Endothelial cell (in vitro differentiated cells): ENCODE measurements at regions not wholly inside any gene's neighbourhood (a gene's known extent, or its start where the extent isn't known, plus 50 kb on each side); places are given as distances from the start of the nearest gene placed in this dataset.

Source experiments
- DNase-seq: peaks from one replicate; pipeline ENCODE4 v3.0.0; 2021; ENCODE audit warnings: low spot score
- H3K27ac Mint-ChIP-seq: one replicate; pipeline ENCODE4 v1.8.0; 2021; ENCODE audit warnings: mixed read lengths, inconsistent platforms; ENCODE audit not compliant: unreplicated experiment
- H3K27me3 Mint-ChIP-seq: one replicate; pipeline ENCODE4 v1.8.0; 2021; ENCODE audit warnings: mild to moderate bottlenecking, moderate library complexity, mixed read lengths, inconsistent platforms; ENCODE audit not compliant: unreplicated experiment
- H3K36me3 Mint-ChIP-seq: one replicate; pipeline ENCODE4 v1.8.0; 2021; ENCODE audit warnings: mild to moderate bottlenecking, low read depth, mixed read lengths, inconsistent platforms; ENCODE audit not compliant: unreplicated experiment
- H3K4me1 Mint-ChIP-seq: one replicate; pipeline ENCODE4 v1.8.0; 2021; ENCODE audit warnings: mild to moderate bottlenecking, mixed read lengths, inconsistent platforms; ENCODE audit not compliant: unreplicated experiment
- H3K4me3 Mint-ChIP-seq: one replicate; pipeline ENCODE4 v1.8.0; 2021; ENCODE audit warnings: mild to moderate bottlenecking, mixed read lengths, inconsistent platforms; ENCODE audit not compliant: unreplicated experiment
- H3K9me3 Mint-ChIP-seq: one replicate; pipeline ENCODE4 v1.8.0; 2021; ENCODE audit warnings: mixed read lengths, inconsistent platforms; ENCODE audit not compliant: unreplicated experiment
- CTCF ChIP-seq: fragments of 200-600 bp; sonication (generic); IDR thresholded peaks from one replicate; pipeline ENCODE4 v1.5.0; 2021; ENCODE audit warnings: antibody characterized with exemption; ENCODE audit not compliant: unreplicated experiment

- Mint-ChIP-seq H3K4me1 (peaks cover 8% of the 10 kb centered on the region), H3K27me3 (peaks cover 3% of the 10 kb centered on the region), H3K36me3 (no peaks in the 10 kb centered on the region), H3K27ac (no peak overlapping the region), H3K9me3 (no peaks in the 10 kb centered on the region), H3K4me3 (no peak overlapping the region)
- no peak for DNase-seq
- no peak for TF ChIP-seq CTCF
These were observed 257.4 kb upstream of the DDI1 start for GRCh38 chr11:103779054-103779453.

- H3K4me3 Mint-ChIP-seq, result no peak overlapping the region
These were observed 246.5 kb upstream of the DDI1 start for GRCh38 chr11:103789952-103790351.

GRCh38 chr11:103792981-103793468 is 243.4 kb upstream of the DDI1 start:
- H3K4me3 Mint-ChIP-seq, result no peak overlapping the region
- peaks cover 2% of the 10 kb centered on the region for H3K27me3 Mint-ChIP-seq
- DNase-seq, result no peak
- H3K4me1 Mint-ChIP-seq, result peaks cover 8% of the 10 kb centered on the region
- no peaks in the 10 kb centered on the region for H3K36me3 Mint-ChIP-seq
- H3K9me3 Mint-ChIP-seq, result no peaks in the 10 kb centered on the region
- H3K27ac Mint-ChIP-seq, result no peak overlapping the region
- TF ChIP-seq CTCF, result no peak

More at GRCh38 chr11:103789952-103790351, 246.5 kb upstream of the DDI1 start:
- H3K4me1 Mint-ChIP-seq, result peaks cover 4% of the 10 kb centered on the region
- DNase-seq, result no peak
- no peak overlapping the region for H3K27ac Mint-ChIP-seq
- no peaks in the 10 kb centered on the region for H3K36me3 Mint-ChIP-seq
- H3K27me3 Mint-ChIP-seq, result no peaks in the 10 kb centered on the region
- H3K9me3 Mint-ChIP-seq, result no peaks in the 10 kb centered on the region
- TF ChIP-seq CTCF, result no peak

- no peak overlapping the region for H3K27ac Mint-ChIP-seq
- TF ChIP-seq CTCF, result no peak
- no peak overlapping the region for H3K4me3 Mint-ChIP-seq
- peaks cover 19% of the 10 kb centered on the region for H3K4me1 Mint-ChIP-seq
- peaks cover 2% of the 10 kb centered on the region for H3K27me3 Mint-ChIP-seq
- no peaks in the 10 kb centered on the region for H3K36me3 Mint-ChIP-seq
- no peaks in the 10 kb centered on the region for H3K9me3 Mint-ChIP-seq
- DNase-seq, result no peak
These were observed 242.2 kb upstream of the DDI1 start for GRCh38 chr11:103794262-103794661.

GRCh38 chr11:103798026-103798425 is 238.4 kb upstream of the DDI1 start:
- Mint-ChIP-seq H3K4me3 (no peak overlapping the region), H3K27ac (no peak overlapping the region), H3K4me1 (peaks cover 33% of the 10 kb centered on the region), H3K36me3 (no peaks in the 10 kb centered on the region), H3K9me3 (no peaks in the 10 kb centered on the region), H3K27me3 (peaks cover 2% of the 10 kb centered on the region)
- no peak for TF ChIP-seq CTCF
- no peak for DNase-seq
